T-helper 2 cell treated with Interferon-gamma antibody and Interleukin-4, amounts not matched to agents 5 μg/mL and 100 μg/mL, for 36 hours (primary cell): ENCODE measurements at regions not wholly inside any gene's neighbourhood (a gene's known extent, or its start where the extent isn't known, plus 50 kb on each side); places are given as distances from the start of the nearest gene placed in this dataset.

Source experiments
- DNase-seq: peaks from one replicate; pipeline ENCODE4 v3.0.0; 2021; ENCODE audit warnings: low spot score
- H3K27ac Mint-ChIP-seq: one replicate; pipeline ENCODE4 v1.8.0; 2021; ENCODE audit warnings: mild to moderate bottlenecking, mixed read lengths
- H3K27me3 Mint-ChIP-seq: one replicate; pipeline ENCODE4 v1.8.0; 2021; ENCODE audit warnings: low read depth, mixed read lengths
- H3K36me3 Mint-ChIP-seq: one replicate; pipeline ENCODE4 v1.8.0; 2021; ENCODE audit warnings: low read depth, mixed read lengths
- H3K4me1 Mint-ChIP-seq: one replicate; pipeline ENCODE4 v1.8.0; 2021; ENCODE audit warnings: low read depth, mixed read lengths
- H3K4me3 Mint-ChIP-seq: one replicate; pipeline ENCODE4 v1.8.0; 2022; ENCODE audit warnings: mild to moderate bottlenecking, moderate library complexity, mixed read lengths
- H3K9me3 Mint-ChIP-seq: one replicate; pipeline ENCODE4 v1.8.0; 2021; ENCODE audit warnings: mixed read lengths

- DNase-seq = no peak
- H3K27ac Mint-ChIP-seq = no peak overlapping the region
- H3K9me3 Mint-ChIP-seq = peaks cover 5% of the 10 kb centered on the region
- H3K36me3 Mint-ChIP-seq = no peaks in the 10 kb centered on the region
- no peaks in the 10 kb centered on the region for H3K27me3 Mint-ChIP-seq
- H3K4me1 Mint-ChIP-seq = no peaks in the 10 kb centered on the region
- H3K4me3 Mint-ChIP-seq = no peak overlapping the region
Observed at GRCh38 chr2:78677774-78678173, 347.7 kb upstream of the REG3G start.

- no peaks in the 10 kb centered on the region for H3K36me3 Mint-ChIP-seq
- H3K4me3 Mint-ChIP-seq = no peak overlapping the region
- no peaks in the 10 kb centered on the region for H3K4me1 Mint-ChIP-seq
- H3K27me3 Mint-ChIP-seq = no peaks in the 10 kb centered on the region
- DNase-seq = no peak
- H3K27ac Mint-ChIP-seq = no peak overlapping the region
- H3K9me3 Mint-ChIP-seq = peaks cover 20% of the 10 kb centered on the region
Observed at GRCh38 chr2:78681386-78681785, 344.1 kb upstream of the REG3G start.

GRCh38 chr2:78682781-78683180, 342.7 kb upstream of the REG3G start:
- Mint-ChIP-seq H3K27ac (no peak overlapping the region), H3K4me3 (no peak overlapping the region), H3K36me3 (no peaks in the 10 kb centered on the region), H3K9me3 (peaks cover 27% of the 10 kb centered on the region), H3K27me3 (no peaks in the 10 kb centered on the region), H3K4me1 (no peaks in the 10 kb centered on the region)
- no peak for DNase-seq

GRCh38 chr2:78686625-78687153, 338.8 kb upstream of the REG3G start:
- Mint-ChIP-seq H3K27ac (no peak overlapping the region), H3K9me3 (peaks cover 32% of the 10 kb centered on the region), H3K36me3 (no peaks in the 10 kb centered on the region), H3K4me1 (no peaks in the 10 kb centered on the region), H3K4me3 (no peak overlapping the region), H3K27me3 (no peaks in the 10 kb centered on the region)
- DNase-seq = no peak

GRCh38 chr2:78699696-78700095, 325.8 kb upstream of the REG3G start:
- H3K4me1 Mint-ChIP-seq = no peaks in the 10 kb centered on the region
- no peak overlapping the region for H3K27ac Mint-ChIP-seq
- no peaks in the 10 kb centered on the region for H3K27me3 Mint-ChIP-seq
- no peak for DNase-seq
- no peak overlapping the region for H3K4me3 Mint-ChIP-seq
- peaks cover 28% of the 10 kb centered on the region for H3K9me3 Mint-ChIP-seq
- no peaks in the 10 kb centered on the region for H3K36me3 Mint-ChIP-seq

- Mint-ChIP-seq H3K36me3 (no peaks in the 10 kb centered on the region), H3K4me1 (no peaks in the 10 kb centered on the region), H3K27ac (no peak overlapping the region), H3K9me3 (peaks cover 31% of the 10 kb centered on the region), H3K4me3 (no peak overlapping the region), H3K27me3 (no peaks in the 10 kb centered on the region)
- DNase-seq = no peak
Observed at GRCh38 chr2:78701546-78701945, 324.0 kb upstream of the REG3G start.

- H3K27me3 Mint-ChIP-seq = no peaks in the 10 kb centered on the region
- H3K4me3 Mint-ChIP-seq = no peak overlapping the region
- DNase-seq = no peak
- H3K36me3 Mint-ChIP-seq = no peaks in the 10 kb centered on the region
- no peak overlapping the region for H3K27ac Mint-ChIP-seq
- peaks cover 14% of the 10 kb centered on the region for H3K9me3 Mint-ChIP-seq
- no peaks in the 10 kb centered on the region for H3K4me1 Mint-ChIP-seq
Observed at GRCh38 chr2:78707776-78708386, 317.6 kb upstream of the REG3G start.

- Mint-ChIP-seq H3K27ac (no peak overlapping the region), H3K4me1 (no peaks in the 10 kb centered on the region), H3K27me3 (no peaks in the 10 kb centered on the region), H3K4me3 (no peak overlapping the region), H3K36me3 (no peaks in the 10 kb centered on the region), H3K9me3 (peaks cover 20% of the 10 kb centered on the region)
- DNase-seq = no peak
Observed at GRCh38 chr2:78710632-78711375, 314.7 kb upstream of the REG3G start.

GRCh38 chr2:78715293-78715692, 310.2 kb upstream of the REG3G start:
- DNase-seq = no peak
- no peak overlapping the region for H3K4me3 Mint-ChIP-seq
- no peaks in the 10 kb centered on the region for H3K36me3 Mint-ChIP-seq
- H3K27me3 Mint-ChIP-seq = no peaks in the 10 kb centered on the region
- no peak overlapping the region for H3K27ac Mint-ChIP-seq
- peaks cover 21% of the 10 kb centered on the region for H3K9me3 Mint-ChIP-seq
- H3K4me1 Mint-ChIP-seq = no peaks in the 10 kb centered on the region

- DNase-seq = no peak
- Mint-ChIP-seq H3K4me1 (no peaks in the 10 kb centered on the region), H3K36me3 (no peaks in the 10 kb centered on the region), H3K4me3 (no peak overlapping the region), H3K9me3 (peaks cover 20% of the 10 kb centered on the region), H3K27me3 (no peaks in the 10 kb centered on the region), H3K27ac (no peak overlapping the region)
Observed at GRCh38 chr2:78718024-78718423, 307.5 kb upstream of the REG3G start.

- no peak overlapping the region for H3K27ac Mint-ChIP-seq
- no peak overlapping the region for H3K4me3 Mint-ChIP-seq
- H3K4me1 Mint-ChIP-seq = no peaks in the 10 kb centered on the region
- peaks cover 18% of the 10 kb centered on the region for H3K9me3 Mint-ChIP-seq
- DNase-seq = no peak
- no peaks in the 10 kb centered on the region for H3K27me3 Mint-ChIP-seq
- H3K36me3 Mint-ChIP-seq = no peaks in the 10 kb centered on the region
Observed at GRCh38 chr2:78718473-78718872, 307.0 kb upstream of the REG3G start.

GRCh38 chr2:78721355-78722033, 304.0 kb upstream of the REG3G start:
- H3K9me3 Mint-ChIP-seq = peaks cover 27% of the 10 kb centered on the region
- no peak overlapping the region for H3K4me3 Mint-ChIP-seq
- H3K27ac Mint-ChIP-seq = no peak overlapping the region
- DNase-seq = no peak
- H3K27me3 Mint-ChIP-seq = no peaks in the 10 kb centered on the region
- no peaks in the 10 kb centered on the region for H3K36me3 Mint-ChIP-seq
- no peaks in the 10 kb centered on the region for H3K4me1 Mint-ChIP-seq

- H3K9me3 Mint-ChIP-seq = peaks cover 25% of the 10 kb centered on the region
- no peaks in the 10 kb centered on the region for H3K4me1 Mint-ChIP-seq
- H3K4me3 Mint-ChIP-seq = no peak overlapping the region
- DNase-seq = no peak
- no peak overlapping the region for H3K27ac Mint-ChIP-seq
- no peaks in the 10 kb centered on the region for H3K27me3 Mint-ChIP-seq
- H3K36me3 Mint-ChIP-seq = no peaks in the 10 kb centered on the region
Observed at GRCh38 chr2:78734221-78734620, 291.3 kb upstream of the REG3G start.

- no peak for DNase-seq
- no peaks in the 10 kb centered on the region for H3K36me3 Mint-ChIP-seq
- H3K27ac Mint-ChIP-seq = no peak overlapping the region
- H3K4me1 Mint-ChIP-seq = no peaks in the 10 kb centered on the region
- H3K27me3 Mint-ChIP-seq = no peaks in the 10 kb centered on the region
- no peak overlapping the region for H3K4me3 Mint-ChIP-seq
- H3K9me3 Mint-ChIP-seq = peaks cover 43% of the 10 kb centered on the region
Observed at GRCh38 chr2:78739282-78739681, 286.2 kb upstream of the REG3G start.
